ENCODE measurements at regions not wholly inside any gene's neighbourhood (a gene's known extent, or its start where the extent isn't known, plus 50 kb on each side); places are given as distances from the start of the nearest gene placed in this dataset.

GRCh38 chr5:111013011-111013410 lies 58.5 kb upstream of the TSLP start:
- no peaks in the 10 kb centered on the region for H3K4me1 ChIP-seq (ENCODE audit: control insufficient read depth, insufficient read depth, low read depth, low read length)
- no peak overlapping the region for H3K23ac ChIP-seq (ENCODE audit: low read length in 2 of 2)
- H2BK12ac ChIP-seq (ENCODE audit: low read length in 2 of 2): no peak overlapping the region
- no peak overlapping the region for H2BK5ac ChIP-seq (ENCODE audit: low read depth, low read length, poor library complexity, severe bottlenecking)
- H3K27me3 ChIP-seq (ENCODE audit: control insufficient read depth in 1 of 2, insufficient read depth in 1 of 2, low read length in 2 of 2): no peaks in the 10 kb centered on the region
- no peak overlapping the region for H3K9ac ChIP-seq (ENCODE audit: low read length)
- H2AFZ ChIP-seq (ENCODE audit: low read depth, low read length): no peak overlapping the region
- H4K8ac ChIP-seq (ENCODE audit: low read length): no peak overlapping the region
- H3K36me3 ChIP-seq (ENCODE audit: control insufficient read depth in 1 of 2, insufficient read depth in 2 of 2, low read depth in 1 of 2, low read length in 2 of 2): no peaks in the 10 kb centered on the region
- H3K27ac ChIP-seq (ENCODE audit: low read length, poor library complexity, severe bottlenecking): no peak overlapping the region
- H2BK15ac ChIP-seq (ENCODE audit: low read depth, poor library complexity, severe bottlenecking): no peak overlapping the region
- no peak overlapping the region for H4K91ac ChIP-seq (ENCODE audit: low read length)
- no peaks in the 10 kb centered on the region for H3K79me1 ChIP-seq (replicated peaks; ENCODE audit: low read length, poor library complexity, severe bottlenecking)
- H3K9me3 ChIP-seq (ENCODE audit: control insufficient read depth, low read length): no peaks in the 10 kb centered on the region
- H2AK5ac ChIP-seq (ENCODE audit: low read length, severe bottlenecking): no peak overlapping the region
- no peak for DNase-seq
- no peak overlapping the region for H3K18ac ChIP-seq (ENCODE audit: low read depth in 1 of 2, low read length in 2 of 2)
- H3K14ac ChIP-seq (ENCODE audit: low read length in 2 of 2): no peak overlapping the region
- no CpG with 5 or more reads among the region's 1 CpG for WGBS
- no peak overlapping the region for H3K4me3 ChIP-seq (ENCODE audit: insufficient read depth in 1 of 2, low read depth in 1 of 2, low read length in 2 of 2)
- H3K4me2 ChIP-seq (ENCODE audit: low read length, poor library complexity, severe bottlenecking): no peak overlapping the region
- H3K4ac ChIP-seq (ENCODE audit: low read depth in 1 of 2, low read length in 2 of 2): no peak overlapping the region
- no peak overlapping the region for H2BK120ac ChIP-seq (ENCODE audit: low read depth, low read length)

- H3K9me3 ChIP-seq (ENCODE audit: control insufficient read depth, low read length): no peaks in the 10 kb centered on the region
- H4K8ac ChIP-seq (ENCODE audit: low read length): no peak overlapping the region
- whole genome bisulfite sequencing: 80% methylated on average over 3 of the region's 3 CpGs
- H4K91ac ChIP-seq (ENCODE audit: low read length): no peak overlapping the region
- no peak overlapping the region for H2BK5ac ChIP-seq (ENCODE audit: low read depth, low read length, poor library complexity, severe bottlenecking)
- peak; percentile 4 for DNase-seq
- no peak overlapping the region for H2BK12ac ChIP-seq (ENCODE audit: low read length in 2 of 2)
- no peak overlapping the region for H2BK120ac ChIP-seq (ENCODE audit: low read depth, low read length)
- H2BK15ac ChIP-seq (ENCODE audit: low read depth, poor library complexity, severe bottlenecking): no peak overlapping the region
- no peak overlapping the region for H3K27ac ChIP-seq (ENCODE audit: low read length, poor library complexity, severe bottlenecking)
- no peak overlapping the region for H3K4me2 ChIP-seq (ENCODE audit: low read length, poor library complexity, severe bottlenecking)
- H3K18ac ChIP-seq (ENCODE audit: low read depth in 1 of 2, low read length in 2 of 2): no peak overlapping the region
- H3K23ac ChIP-seq (ENCODE audit: low read length in 2 of 2): no peak overlapping the region
- H2AK5ac ChIP-seq (ENCODE audit: low read length, severe bottlenecking): no peak overlapping the region
- H2AFZ ChIP-seq (ENCODE audit: low read depth, low read length): no peak overlapping the region
- H3K4me3 ChIP-seq (ENCODE audit: insufficient read depth in 1 of 2, low read depth in 1 of 2, low read length in 2 of 2): no peak overlapping the region
- no peaks in the 10 kb centered on the region for H3K36me3 ChIP-seq (ENCODE audit: control insufficient read depth in 1 of 2, insufficient read depth in 2 of 2, low read depth in 1 of 2, low read length in 2 of 2)
- no peaks in the 10 kb centered on the region for H3K4me1 ChIP-seq (ENCODE audit: control insufficient read depth, insufficient read depth, low read depth, low read length)
- H3K79me1 ChIP-seq (replicated peaks; ENCODE audit: low read length, poor library complexity, severe bottlenecking): no peaks in the 10 kb centered on the region
- H3K4ac ChIP-seq (ENCODE audit: low read depth in 1 of 2, low read length in 2 of 2): no peak overlapping the region
- H3K9ac ChIP-seq (ENCODE audit: low read length): no peak overlapping the region
- H3K27me3 ChIP-seq (ENCODE audit: control insufficient read depth in 1 of 2, insufficient read depth in 1 of 2, low read length in 2 of 2): no peaks in the 10 kb centered on the region
- H3K14ac ChIP-seq (ENCODE audit: low read length in 2 of 2): no peak overlapping the region
These were observed 54.7 kb upstream of the TSLP start for GRCh38 chr5:111016801-111017200.

- no peak overlapping the region for H2BK15ac ChIP-seq (ENCODE audit: low read depth, poor library complexity, severe bottlenecking)
- no peaks in the 10 kb centered on the region for H3K79me1 ChIP-seq (replicated peaks; ENCODE audit: low read length, poor library complexity, severe bottlenecking)
- H3K27me3 ChIP-seq (ENCODE audit: control insufficient read depth in 1 of 2, insufficient read depth in 1 of 2, low read length in 2 of 2): no peaks in the 10 kb centered on the region
- no peak overlapping the region for H3K4ac ChIP-seq (ENCODE audit: low read depth in 1 of 2, low read length in 2 of 2)
- no peak overlapping the region for H2BK5ac ChIP-seq (ENCODE audit: low read depth, low read length, poor library complexity, severe bottlenecking)
- no peak overlapping the region for H4K91ac ChIP-seq (ENCODE audit: low read length)
- no peak overlapping the region for H3K4me3 ChIP-seq (ENCODE audit: insufficient read depth in 1 of 2, low read depth in 1 of 2, low read length in 2 of 2)
- H2BK12ac ChIP-seq (ENCODE audit: low read length in 2 of 2): no peak overlapping the region
- H4K8ac ChIP-seq (ENCODE audit: low read length): no peak overlapping the region
- no peak overlapping the region for H3K9ac ChIP-seq (ENCODE audit: low read length)
- H3K4me1 ChIP-seq (ENCODE audit: control insufficient read depth, insufficient read depth, low read depth, low read length): no peaks in the 10 kb centered on the region
- H3K18ac ChIP-seq (ENCODE audit: low read depth in 1 of 2, low read length in 2 of 2): no peak overlapping the region
- H3K27ac ChIP-seq (ENCODE audit: low read length, poor library complexity, severe bottlenecking): no peak overlapping the region
- H3K14ac ChIP-seq (ENCODE audit: low read length in 2 of 2): no peak overlapping the region
- no peak overlapping the region for H2AK5ac ChIP-seq (ENCODE audit: low read length, severe bottlenecking)
- no peaks in the 10 kb centered on the region for H3K36me3 ChIP-seq (ENCODE audit: control insufficient read depth in 1 of 2, insufficient read depth in 2 of 2, low read depth in 1 of 2, low read length in 2 of 2)
- H3K4me2 ChIP-seq (ENCODE audit: low read length, poor library complexity, severe bottlenecking): no peak overlapping the region
- H2BK120ac ChIP-seq (ENCODE audit: low read depth, low read length): no peak overlapping the region
- no peak overlapping the region for H2AFZ ChIP-seq (ENCODE audit: low read depth, low read length)
- 86% methylated on average over 1 of the region's 1 CpG for WGBS
- H3K9me3 ChIP-seq (ENCODE audit: control insufficient read depth, low read length): no peaks in the 10 kb centered on the region
- no peak overlapping the region for H3K23ac ChIP-seq (ENCODE audit: low read length in 2 of 2)
- DNase-seq: no peak
These were observed 53.8 kb upstream of the TSLP start for GRCh38 chr5:111017731-111018130.
